Progenitor cell of endocrine pancreas (in vitro differentiated cells): ENCODE measurements at regions not wholly inside any gene's neighbourhood (a gene's known extent, or its start where the extent isn't known, plus 50 kb on each side); places are given as distances from the start of the nearest gene placed in this dataset.
"Not testable (repeated sequence)": the region's sequence is repeated elsewhere in the genome, so short reads cannot be mapped to it uniquely, and the experiment has no call there.

Experiments used
- DNase-seq: peaks from one replicate; pipeline ENCODE4 v3.0.0; 2021; ENCODE audit warnings: low spot score; ENCODE audit not compliant: unreplicated experiment
- H3K27ac Mint-ChIP-seq: 2 replicates; pipeline ENCODE4 v1.8.0; 2021; ENCODE audit warnings: mild to moderate bottlenecking, moderate library complexity, mixed read lengths
- H3K27me3 Mint-ChIP-seq: 2 replicates; pipeline ENCODE4 v1.8.0; 2021; ENCODE audit warnings: mixed read lengths
- H3K36me3 Mint-ChIP-seq: 2 replicates; pipeline ENCODE4 v1.8.0; 2022; ENCODE audit warnings: mixed read lengths; ENCODE audit not compliant: insufficient read depth
- H3K4me1 Mint-ChIP-seq: 2 replicates; pipeline ENCODE4 v1.8.0; 2021; ENCODE audit warnings: low read depth, mixed read lengths
- H3K4me3 Mint-ChIP-seq: 2 replicates; pipeline ENCODE4 v1.8.0; 2021; ENCODE audit warnings: low read depth, mild to moderate bottlenecking, moderate library complexity, mixed read lengths
- H3K9me3 Mint-ChIP-seq: 2 replicates; pipeline ENCODE4 v1.8.0; 2021; ENCODE audit warnings: low read depth, mixed read lengths
- CTCF ChIP-seq: fragments of 200-600 bp; sonication (generic); IDR thresholded peaks from one replicate; pipeline ENCODE4 v1.5.0; 2021; ENCODE audit warnings: antibody characterized with exemption, mild to moderate bottlenecking; ENCODE audit not compliant: unreplicated experiment

- Mint-ChIP-seq H3K27me3 (no peaks in the 10 kb centered on the region), H3K27ac (no peak overlapping the region), H3K36me3 (no peaks in the 10 kb centered on the region), H3K9me3 (peaks cover 5% of the 10 kb centered on the region), H3K4me3 (no peak overlapping the region), H3K4me1 (no peaks in the 10 kb centered on the region)
- TF ChIP-seq CTCF = no peak
- no peak for DNase-seq
Observed at GRCh38 chr7:106537119-106537518, 123.8 kb downstream of the CCDC71L start.

DNA sequence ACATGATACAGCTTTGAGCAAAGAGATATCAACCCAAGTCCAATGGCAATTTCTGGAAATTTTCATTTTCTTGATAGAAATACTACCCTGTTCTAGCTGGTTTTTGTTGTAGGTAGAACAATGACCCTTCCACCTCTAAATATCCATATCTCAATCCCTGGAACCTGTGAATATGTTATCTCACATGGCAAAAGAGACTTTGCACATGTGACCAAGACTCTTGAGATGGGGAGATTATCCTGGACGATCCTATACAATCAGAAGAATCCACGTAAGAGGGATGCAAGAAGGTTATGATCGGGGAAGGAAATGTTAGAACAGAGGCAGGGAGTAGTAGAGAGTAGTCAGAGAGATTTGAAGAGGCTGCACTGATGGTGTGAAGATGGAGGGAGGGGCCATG lies 124.9 kb downstream of the CCDC71L start:
- Mint-ChIP-seq H3K4me3 (no peak overlapping the region), H3K9me3 (peaks cover 5% of the 10 kb centered on the region), H3K27me3 (no peaks in the 10 kb centered on the region), H3K27ac (no peak overlapping the region), H3K36me3 (no peaks in the 10 kb centered on the region), H3K4me1 (no peaks in the 10 kb centered on the region)
- no peak for TF ChIP-seq CTCF
- no peak for DNase-seq

- peaks cover 5% of the 10 kb centered on the region for H3K9me3 Mint-ChIP-seq
- no peak for DNase-seq
- H3K27me3 Mint-ChIP-seq = no peaks in the 10 kb centered on the region
- no peak overlapping the region for H3K4me3 Mint-ChIP-seq
- no peaks in the 10 kb centered on the region for H3K4me1 Mint-ChIP-seq
- TF ChIP-seq CTCF = no peak
- H3K27ac Mint-ChIP-seq = no peak overlapping the region
- H3K36me3 Mint-ChIP-seq = no peaks in the 10 kb centered on the region
Observed at GRCh38 chr7:106535234-106535932, 125.6 kb downstream of the CCDC71L start.

- DNase-seq = no peak
- Mint-ChIP-seq H3K27ac (no peak overlapping the region), H3K9me3 (peaks cover 5% of the 10 kb centered on the region), H3K36me3 (no peaks in the 10 kb centered on the region), H3K27me3 (no peaks in the 10 kb centered on the region), H3K4me1 (no peaks in the 10 kb centered on the region), H3K4me3 (no peak overlapping the region)
- no peak for TF ChIP-seq CTCF
Observed at GRCh38 chr7:106534271-106534846, 126.6 kb downstream of the CCDC71L start.

GRCh38 chr7:106530183-106530582 lies 130.8 kb downstream of the CCDC71L start:
- H3K27me3 Mint-ChIP-seq, H3K9me3 Mint-ChIP-seq, H3K4me3 Mint-ChIP-seq, H3K36me3 Mint-ChIP-seq, H3K4me1 Mint-ChIP-seq, H3K27ac Mint-ChIP-seq, DNase-seq: not testable (repeated sequence)

DNA sequence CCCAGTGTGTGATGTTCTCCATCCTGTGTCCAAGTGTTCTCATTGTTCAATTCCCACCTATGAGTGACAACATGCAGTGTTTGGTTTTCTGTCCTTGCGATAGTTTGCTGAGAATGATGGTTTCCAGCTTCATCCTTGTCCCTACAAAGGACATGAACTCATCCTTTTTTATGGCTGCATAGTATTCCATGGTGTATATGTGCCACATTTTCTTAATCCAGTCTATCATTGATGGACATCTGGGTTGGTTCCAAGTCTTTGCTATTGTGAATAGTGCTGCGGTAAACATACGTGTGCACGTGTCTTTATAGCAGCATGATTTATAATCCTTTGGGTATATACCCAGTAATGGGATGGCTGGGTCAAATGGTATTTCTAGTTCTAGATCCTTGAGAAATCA lies 134.3 kb downstream of the CCDC71L start:
- not testable (repeated sequence) for H3K4me1 Mint-ChIP-seq, H3K27ac Mint-ChIP-seq, H3K27me3 Mint-ChIP-seq, DNase-seq, H3K4me3 Mint-ChIP-seq, H3K9me3 Mint-ChIP-seq, H3K36me3 Mint-ChIP-seq
